HepG2 (cell line): ENCODE measurements at regions not wholly inside any gene's neighbourhood (a gene's known extent, or its start where the extent isn't known, plus 50 kb on each side); places are given as distances from the start of the nearest gene placed in this dataset.

Experiments
- ATAC-seq: fragments of 200-7000 bp; cut with Tn5 transposase; 3 replicates; pipeline ENCODE4 v1.9.1; 2020; ENCODE audit warnings: mild to moderate bottlenecking, moderate library complexity
- BruUV-seq: library from RNA; stranded (reverse); fragments of 400-500 nt; replicated peaks from 2 replicates; lab custom pipeline; 2021; lab: Mats Ljungman, UMichigan
- CTCF ChIA-PET: fragments of 300-600 bp; formaldehyde crosslinking; extraction: SDS; loops from one replicate; lab custom pipeline; 2021; ENCODE audit warnings: low total read pairs, inconsistent platforms, low intra/inter-chr PET ratio; lab: Yijun Ruan, JAX
- POLR2A ChIA-PET: fragments of 350-600 bp; sonication (Branson Sonifier 250); formaldehyde crosslinking; loops from one replicate; lab custom pipeline; 2020; ENCODE audit warnings: antibody characterized with exemption, inconsistent platforms; lab: Yijun Ruan, JAX
- DNase-seq: peaks from one replicate; pipeline ENCODE4 v3.0.0-alpha.2; 2015; ENCODE audit warnings: low spot score
- FAIRE-seq: peaks from 3 replicates; lab custom pipeline; 2011; peaks lifted over from hg19 to GRCh38; lab: Jason Lieb, UNC
- H2AFZ ChIP-seq: one replicate; pipeline ENCODE4 v1.6.1; 2011; ENCODE audit warnings: low read length, inconsistent platforms
- H3K27ac ChIP-seq: fragments of 300-600 bp; 3 replicates; pipeline ENCODE4 v1.8.0; 2011; ENCODE audit warnings: mixed run types, mild to moderate bottlenecking, mixed read lengths, low read length, inconsistent platforms; ENCODE audit not compliant: insufficient read depth; ENCODE audit errors: extremely low read length
- H3K27me3 ChIP-seq, 2 experiments: fragments of 200-600 bp in 1 of 2; 2 replicates in 1 of 2; 3 replicates in 1 of 2; pipeline versions ENCODE4 v1.6.0 to v1.8.0; 2011; ENCODE audit warnings: low read length in 2 of 2, mild to moderate bottlenecking in 2 of 2, moderate library complexity in 2 of 2, inconsistent platforms in 1 of 2; ENCODE audit not compliant: insufficient read depth in 2 of 2, control insufficient read depth in 1 of 2
- H3K36me3 ChIP-seq, 2 experiments: fragments of 200-600 bp in 1 of 2; replicated peaks in 1 of 2; 2 replicates in 1 of 2; 3 replicates in 1 of 2; pipeline versions ENCODE4 v1.5.1 to v1.8.0; 2011; ENCODE audit warnings: low read length in 2 of 2, inconsistent platforms in 1 of 2; ENCODE audit not compliant: insufficient read depth in 2 of 2, control insufficient read depth in 1 of 2
- H3K4me1 ChIP-seq: 2 replicates; pipeline ENCODE4 v1.5.1; 2012; ENCODE audit warnings: low read length, inconsistent platforms; ENCODE audit not compliant: insufficient read depth
- H3K4me2 ChIP-seq: 2 replicates; pipeline ENCODE4 v1.6.0; 2011; ENCODE audit warnings: low read depth, low read length, inconsistent platforms
- H3K4me3 ChIP-seq, 3 experiments: fragments of 200-600 bp in 1 of 3; sonication (generic), shearing (Covaris generic) in 1 of 3; replicated peaks in 1 of 3; 2 replicates each; pipeline ENCODE4 v1.5.1; 2011 to 2016; ENCODE audit warnings: low read length in 3 of 3, inconsistent platforms in 2 of 3, low read depth in 2 of 3, mild to moderate bottlenecking in 2 of 3, control low read depth in 1 of 3, mixed read lengths in 1 of 3; ENCODE audit not compliant: insufficient read depth in 1 of 3
- H3K79me2 ChIP-seq: one replicate; pipeline ENCODE4 v1.6.1; 2011; ENCODE audit warnings: low read length, inconsistent platforms; ENCODE audit not compliant: insufficient read depth
- H3K9ac ChIP-seq: 2 replicates; pipeline ENCODE4 v1.6.0; 2011; ENCODE audit warnings: mild to moderate bottlenecking, low read depth, low read length, inconsistent platforms; ENCODE audit not compliant: insufficient read depth
- H3K9me3 ChIP-seq: 2 replicates; pipeline ENCODE4 v1.5.1; 2012; ENCODE audit warnings: mild to moderate bottlenecking, low read length
- H4K20me1 ChIP-seq: 2 replicates; pipeline ENCODE4 v1.6.0; 2011; ENCODE audit warnings: inconsistent platforms, mild to moderate bottlenecking, low read length, moderate library complexity; ENCODE audit not compliant: insufficient read depth
- ATF7 ChIP-seq, 2 experiments: fragments of 450-650 bp in 1 of 2; sonication (generic) in 1 of 2; formaldehyde crosslinking in 1 of 2; IDR thresholded peaks; 2 replicates each; pipeline versions ENCODE4 v1.4.0 to v1.6.1; 2016 to 2020; ENCODE audit warnings: antibody characterized with exemption in 1 of 2, mild to moderate bottlenecking in 1 of 2, missing genetic modification reagents in 1 of 2
- BRCA1 ChIP-seq: sonication (generic); formaldehyde crosslinking; IDR thresholded peaks from 2 replicates; pipeline ENCODE4 v1.4.0; 2020; ENCODE audit warnings: missing genetic modification reagents
- CREB1 ChIP-seq, 2 experiments: fragments of 450-650 bp in 1 of 2; IDR thresholded peaks; 2 replicates each; pipeline ENCODE4 v1.6.1; 2016 to 2017; ENCODE audit warnings: control low read depth in 1 of 2, mild to moderate bottlenecking in 1 of 2, missing compliant biosample characterization in 1 of 2, missing genetic modification characterization in 1 of 2
- GATAD1 ChIP-seq: IDR thresholded peaks from 2 replicates; pipeline ENCODE4 v1.6.1; 2016; ENCODE audit warnings: missing genetic modification reagents, missing compliant biosample characterization
- HES4 ChIP-seq: sonication (generic); formaldehyde crosslinking; IDR thresholded peaks from 2 replicates; pipeline ENCODE4 v1.9.0; 2021; ENCODE audit warnings: mild to moderate bottlenecking, missing genetic modification reagents, borderline replicate concordance
- KAT8 ChIP-seq: IDR thresholded peaks from 2 replicates; pipeline ENCODE4 v1.6.1; 2016; ENCODE audit warnings: missing genetic modification reagents, missing compliant biosample characterization
- NR2F2 ChIP-seq: IDR thresholded peaks from 2 replicates; pipeline ENCODE4 v1.6.1; 2012; ENCODE audit warnings: low read depth, inconsistent platforms, borderline replicate concordance
- PAX8 ChIP-seq: sonication (generic); formaldehyde crosslinking; IDR thresholded peaks from 2 replicates; pipeline ENCODE4 v1.8.0; 2022; ENCODE audit warnings: mild to moderate bottlenecking, missing genetic modification reagents, borderline replicate concordance
- PHB2 ChIP-seq: fragments of 450-650 bp; IDR thresholded peaks from 2 replicates; pipeline ENCODE4 v1.6.1; 2018; ENCODE audit not compliant: partially characterized antibody
- RCOR2 ChIP-seq: IDR thresholded peaks from 2 replicates; pipeline ENCODE4 v1.6.1; 2016; ENCODE audit warnings: missing biosample characterization, missing genetic modification reagents
- SETDB1 ChIP-seq: sonication (generic); formaldehyde crosslinking; IDR thresholded peaks from 2 replicates; pipeline ENCODE4 v1.5.1; 2020; ENCODE audit warnings: missing genetic modification reagents, mild to moderate bottlenecking, borderline replicate concordance
- SIN3A ChIP-seq: IDR thresholded peaks from 2 replicates; pipeline ENCODE4 v1.6.1; 2011; ENCODE audit warnings: low read depth, mild to moderate bottlenecking, control low read depth, low read length, borderline replicate concordance
- TEAD2 ChIP-seq: sonication (generic); formaldehyde crosslinking; IDR thresholded peaks from 2 replicates; pipeline ENCODE4 v1.9.0; 2021; ENCODE audit warnings: missing genetic modification reagents
- TRIM24 ChIP-seq: sonication (generic); formaldehyde crosslinking; IDR thresholded peaks from 2 replicates; pipeline ENCODE4 v1.8.0; 2022; ENCODE audit warnings: mild to moderate bottlenecking, missing genetic modification reagents
- ZNF282 ChIP-seq: fragments of 450-650 bp; IDR thresholded peaks from 2 replicates; pipeline ENCODE4 v1.6.1; 2018; ENCODE audit not compliant: partially characterized antibody
- ZNF367 ChIP-seq: sonication (generic); formaldehyde crosslinking; IDR thresholded peaks from 2 replicates; pipeline ENCODE4 v1.4.0; 2020; ENCODE audit warnings: missing genetic modification reagents, borderline replicate concordance
- ZNF547 ChIP-seq: sonication (generic); formaldehyde crosslinking; IDR thresholded peaks from 2 replicates; pipeline ENCODE4 v1.5.1; 2020; ENCODE audit warnings: mild to moderate bottlenecking, missing genetic modification reagents
- ZNF557 ChIP-seq: sonication (generic); formaldehyde crosslinking; IDR thresholded peaks from 2 replicates; pipeline ENCODE4 v1.4.0; 2020; ENCODE audit warnings: missing genetic modification reagents
- ZNF672 ChIP-seq: sonication (generic); formaldehyde crosslinking; IDR thresholded peaks from 2 replicates; pipeline ENCODE4 v1.8.1; 2022; ENCODE audit warnings: missing genetic modification reagents
- ZNF776 ChIP-seq: sonication (generic); formaldehyde crosslinking; IDR thresholded peaks from 2 replicates; pipeline ENCODE4 v1.4.0; 2020; ENCODE audit warnings: mild to moderate bottlenecking, missing genetic modification reagents
- ZNF790 ChIP-seq: sonication (generic); formaldehyde crosslinking; IDR thresholded peaks from 2 replicates; pipeline ENCODE4 v1.8.0; 2022; ENCODE audit warnings: missing genetic modification reagents, mild to moderate bottlenecking, borderline replicate concordance
- ZNF816 ChIP-seq: sonication (generic); formaldehyde crosslinking; IDR thresholded peaks from 2 replicates; pipeline ENCODE4 v1.8.0; 2022; ENCODE audit warnings: missing genetic modification reagents, mild to moderate bottlenecking, borderline replicate concordance
- WGBS: methylation state at CpG from one replicate; pipeline ENCODE4 v1.1.6; 2017; ENCODE audit warnings: low lambda C conversion rate; 5-methylcytosine and 5-hydroxymethylcytosine counted together
- in situ Hi-C: cut with HindIII; loops from 2 replicates; pipeline ENCODE4 v1.10.0; 2017; ENCODE audit warnings: low pct_unique_long_range_greater_than_20kb; ENCODE audit not compliant: extremely low pct_ligation_motif_present
- intact Hi-C: fragments of 100-400 bp; cut with micrococcal nuclease; formaldehyde crosslinking; loops from one replicate; pipeline ENCODE4 v1.10.0; 2022; ENCODE audit not compliant: unreplicated experiment
- TF ChIP-seq, protein P1 (sequence below): sonication (generic); formaldehyde crosslinking; IDR thresholded peaks from 2 replicates; pipeline ENCODE4 v1.4.0; 2020; ENCODE audit warnings: missing genetic modification reagents
- TF ChIP-seq, protein P2 (sequence below): sonication (generic); formaldehyde crosslinking; IDR thresholded peaks from 2 replicates; pipeline ENCODE4 v1.4.0; 2020; ENCODE audit warnings: missing genetic modification reagents
- TF ChIP-seq, protein P3 (sequence below): sonication (generic); formaldehyde crosslinking; IDR thresholded peaks from 2 replicates; pipeline ENCODE4 v1.5.0; 2020; ENCODE audit warnings: missing genetic modification reagents

DNA sequence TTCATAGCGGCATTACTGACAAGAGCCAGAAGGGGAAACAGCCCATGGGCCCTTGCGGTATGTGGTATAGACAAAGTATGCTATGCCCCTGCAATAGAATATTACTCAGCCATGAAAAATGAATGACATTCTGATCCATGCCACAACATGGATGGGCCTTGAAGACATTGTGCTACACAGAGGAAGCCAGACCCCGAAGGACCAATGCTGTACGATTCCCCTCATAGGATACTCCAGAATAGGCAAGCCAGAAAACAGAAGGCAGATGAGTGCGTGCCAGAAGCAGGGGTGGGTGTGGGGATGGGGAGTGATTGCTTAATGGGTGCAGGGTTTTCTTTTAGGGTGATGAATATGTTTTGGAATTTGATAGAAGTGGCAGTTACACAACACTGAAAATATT, 342.0 kb downstream of the TEX29 start (continued):
- no peak for TF ChIP-seq CREB1 (IDR thresholded peaks at IDR 0.05)
- TF ChIP-seq CREB1 (CRISPR knock-in tag; IDR thresholded peaks at IDR 0.05) = no peak
- no peak for TF ChIP-seq ZNF672 (CRISPR knock-in tag)
- no peak for TF ChIP-seq TRIM24 (CRISPR knock-in tag)
- TF ChIP-seq ZNF776 (CRISPR knock-in tag) = no peak
- no peak for TF ChIP-seq ZNF367 (CRISPR knock-in tag)
- no peak for TF ChIP-seq ZNF816
- no peak for TF ChIP-seq ZNF547 (CRISPR knock-in tag)
- TF ChIP-seq KAT8 (CRISPR knock-in tag) = no peak
- TF ChIP-seq ZNF282 = no peak
- TF ChIP-seq, protein P1, sequence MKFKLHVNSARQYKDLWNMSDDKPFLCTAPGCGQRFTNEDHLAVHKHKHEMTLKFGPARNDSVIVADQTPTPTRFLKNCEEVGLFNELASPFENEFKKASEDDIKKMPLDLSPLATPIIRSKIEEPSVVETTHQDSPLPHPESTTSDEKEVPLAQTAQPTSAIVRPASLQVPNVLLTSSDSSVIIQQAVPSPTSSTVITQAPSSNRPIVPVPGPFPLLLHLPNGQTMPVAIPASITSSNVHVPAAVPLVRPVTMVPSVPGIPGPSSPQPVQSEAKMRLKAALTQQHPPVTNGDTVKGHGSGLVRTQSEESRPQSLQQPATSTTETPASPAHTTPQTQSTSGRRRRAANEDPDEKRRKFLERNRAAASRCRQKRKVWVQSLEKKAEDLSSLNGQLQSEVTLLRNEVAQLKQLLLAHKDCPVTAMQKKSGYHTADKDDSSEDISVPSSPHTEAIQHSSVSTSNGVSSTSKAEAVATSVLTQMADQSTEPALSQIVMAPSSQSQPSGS = no peak

DNA sequence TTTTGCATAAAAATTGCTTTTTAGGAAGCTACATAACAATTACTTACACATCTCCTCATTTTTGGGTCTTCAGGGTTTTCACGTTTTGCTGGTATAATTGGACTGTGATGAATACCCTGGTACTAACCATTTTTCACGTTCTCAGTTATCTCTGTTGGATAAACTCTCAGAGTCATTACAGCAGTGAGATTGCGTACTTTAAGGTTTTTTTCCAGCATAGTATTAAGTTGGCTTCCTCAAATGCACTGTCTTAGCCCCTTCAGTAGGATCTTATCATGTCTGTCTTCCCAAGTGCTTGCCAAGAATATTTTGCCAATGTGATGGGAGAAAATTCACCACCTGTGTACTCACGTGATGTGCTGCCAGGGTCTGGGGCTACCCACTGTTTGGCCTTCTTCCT, 342.5 kb downstream of the TEX29 start:
- DNase-seq (no peak), ATAC-seq (no peak), FAIRE-seq (no peak)
- ChIA-PET POLR2A (no interaction called here), CTCF (no interaction called here)
- Histone ChIP-seq H3K36me3 (no peaks in the 10 kb centered on the region), H2AFZ (no peak overlapping the region), H3K4me2 (no peak overlapping the region), H3K4me1 (no peaks in the 10 kb centered on the region), H3K9me3 (no peaks in the 10 kb centered on the region), H3K4me3 (no peak overlapping the region), H4K20me1 (no peaks in the 10 kb centered on the region), H3K9ac (no peak overlapping the region), H3K79me2 (no peaks in the 10 kb centered on the region), H3K27ac (no peak overlapping the region), H3K27me3 (peaks cover 1 to 13% of the 10 kb centered on the region in 2 experiments; a peak in 4 of 5 replicates)
- in situ Hi-C loops (no loop called here), intact Hi-C loops (no loop called here)
- WGBS = 9% methylated on average over 4 of the region's 4 CpGs
- BruUV-seq = no TSS peak
- TF ChIP-seq SIN3A = no peak
- no peak for TF ChIP-seq PAX8 (CRISPR knock-in tag)
- TF ChIP-seq ATF7 (IDR thresholded peaks at IDR 0.05) = no peak
- no peak for TF ChIP-seq ATF7 (CRISPR knock-in tag; IDR thresholded peaks at IDR 0.05)
- no peak for TF ChIP-seq ZNF790 (CRISPR knock-in tag)
- TF ChIP-seq, protein P2, sequence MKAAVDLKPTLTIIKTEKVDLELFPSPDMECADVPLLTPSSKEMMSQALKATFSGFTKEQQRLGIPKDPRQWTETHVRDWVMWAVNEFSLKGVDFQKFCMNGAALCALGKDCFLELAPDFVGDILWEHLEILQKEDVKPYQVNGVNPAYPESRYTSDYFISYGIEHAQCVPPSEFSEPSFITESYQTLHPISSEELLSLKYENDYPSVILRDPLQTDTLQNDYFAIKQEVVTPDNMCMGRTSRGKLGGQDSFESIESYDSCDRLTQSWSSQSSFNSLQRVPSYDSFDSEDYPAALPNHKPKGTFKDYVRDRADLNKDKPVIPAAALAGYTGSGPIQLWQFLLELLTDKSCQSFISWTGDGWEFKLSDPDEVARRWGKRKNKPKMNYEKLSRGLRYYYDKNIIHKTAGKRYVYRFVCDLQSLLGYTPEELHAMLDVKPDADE (CRISPR knock-in tag) = no peak
- no peak for TF ChIP-seq ZNF557 (CRISPR knock-in tag)
- TF ChIP-seq NR2F2 = no peak
- no peak for TF ChIP-seq TEAD2 (CRISPR knock-in tag)
- no peak for TF ChIP-seq GATAD1 (CRISPR knock-in tag)
- TF ChIP-seq, protein P3, sequence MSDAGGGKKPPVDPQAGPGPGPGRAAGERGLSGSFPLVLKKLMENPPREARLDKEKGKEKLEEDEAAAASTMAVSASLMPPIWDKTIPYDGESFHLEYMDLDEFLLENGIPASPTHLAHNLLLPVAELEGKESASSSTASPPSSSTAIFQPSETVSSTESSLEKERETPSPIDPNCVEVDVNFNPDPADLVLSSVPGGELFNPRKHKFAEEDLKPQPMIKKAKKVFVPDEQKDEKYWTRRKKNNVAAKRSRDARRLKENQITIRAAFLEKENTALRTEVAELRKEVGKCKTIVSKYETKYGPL (CRISPR knock-in tag) = no peak
- TF ChIP-seq PHB2 = no peak
- TF ChIP-seq BRCA1 = no peak
- no peak for TF ChIP-seq HES4 (CRISPR knock-in tag)
- TF ChIP-seq SETDB1 (CRISPR knock-in tag) = no peak
- TF ChIP-seq RCOR2 (CRISPR knock-in tag) = no peak
